NCI-H345 (cell line): ENCODE measurements at regions not wholly inside any gene's neighbourhood (a gene's known extent, or its start where the extent isn't known, plus 50 kb on each side); places are given as distances from the start of the nearest gene placed in this dataset.

ENCODE experiments used
- DNase-seq: peaks from one replicate; lab custom pipeline; 2025; lab: John Stamatoyannopoulos, UW

GRCh38 chrX:94041881-94042280, 367.9 kb downstream of the FAM133A start:
- no peak for DNase-seq

GRCh38 chrX:94045724-94046123, 371.7 kb downstream of the FAM133A start:
- DNase-seq: no peak

- no peak for DNase-seq
Measured at GRCh38 chrX:94051926-94052325, 377.9 kb downstream of the FAM133A start.

DNA sequence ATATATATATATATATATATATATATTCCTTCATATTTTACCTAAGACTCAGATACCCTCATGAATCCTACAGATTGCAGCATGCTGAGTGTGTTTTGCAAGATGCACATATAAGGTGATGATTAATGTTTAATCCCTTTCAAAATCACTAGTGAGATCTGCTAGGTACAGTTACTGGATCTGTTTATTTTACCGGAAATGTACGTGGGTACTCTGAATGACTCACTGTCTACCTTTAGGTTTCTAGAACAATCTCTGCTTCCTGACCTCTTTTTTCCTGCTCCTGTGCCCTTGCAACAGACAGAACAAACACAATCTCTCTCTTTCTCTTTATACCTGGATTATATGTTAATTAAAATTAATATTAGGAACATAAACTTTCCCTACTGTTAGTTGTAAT, 379.6 kb downstream of the FAM133A start:
- DNase-seq: no peak

GRCh38 chrX:94057385-94057784, 383.4 kb downstream of the FAM133A start:
- no peak for DNase-seq

DNA sequence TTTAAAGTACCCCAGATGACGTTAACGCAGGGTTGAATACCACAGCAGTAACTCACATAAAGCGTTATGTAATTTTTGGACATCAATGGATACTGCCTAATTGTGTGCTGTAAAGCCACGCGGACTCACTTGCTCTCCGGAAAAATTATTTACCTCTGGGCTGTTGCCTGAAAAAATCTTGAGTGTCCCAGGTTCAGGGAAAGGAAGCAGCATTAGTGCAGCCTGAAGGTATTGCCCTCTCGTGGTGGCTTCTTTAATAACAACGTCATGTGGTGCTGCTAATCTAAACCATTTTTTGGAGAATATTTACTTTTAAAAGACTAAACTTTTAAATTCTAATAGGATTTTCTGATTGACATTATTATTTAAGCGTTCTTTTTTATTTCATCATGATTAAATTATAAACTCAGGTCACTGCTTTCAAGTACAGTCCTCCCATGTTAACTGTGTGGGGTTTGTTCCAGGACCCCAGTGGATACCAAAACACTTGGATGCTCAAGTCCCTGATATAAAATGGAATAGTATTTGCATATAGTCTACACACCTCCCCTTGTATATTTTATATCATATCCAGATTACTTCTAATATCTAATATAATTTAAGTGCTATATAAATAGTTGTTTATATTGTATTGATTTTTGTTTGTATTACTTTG, 384.8 kb downstream of the FAM133A start:
- DNase-seq: peak; percentile 17

- DNase-seq: no peak
Measured at GRCh38 chrX:94065091-94065490, 391.1 kb downstream of the FAM133A start.

DNA sequence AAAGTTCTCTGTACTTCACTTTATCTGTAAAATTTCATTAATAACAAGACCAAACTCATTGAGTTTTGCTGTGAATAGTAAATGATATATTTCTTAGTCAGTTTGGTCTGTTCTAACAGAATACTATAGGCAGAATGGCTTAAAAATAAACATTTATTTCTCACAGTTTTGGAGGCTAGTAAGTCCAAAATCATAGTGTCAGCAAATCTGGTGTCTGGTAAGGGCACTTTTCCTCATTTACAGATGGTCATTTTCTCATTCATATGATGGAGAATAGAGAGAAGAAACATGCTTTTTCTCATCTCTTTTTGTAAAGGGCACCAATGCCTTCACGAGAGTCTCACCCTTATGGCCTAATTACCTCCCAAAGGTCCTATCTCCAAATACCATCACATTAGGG, 415.1 kb downstream of the FAM133A start:
- no peak for DNase-seq

- no peak for DNase-seq
Measured at GRCh38 chrX:94097868-94098267, 423.9 kb downstream of the FAM133A start.

DNA sequence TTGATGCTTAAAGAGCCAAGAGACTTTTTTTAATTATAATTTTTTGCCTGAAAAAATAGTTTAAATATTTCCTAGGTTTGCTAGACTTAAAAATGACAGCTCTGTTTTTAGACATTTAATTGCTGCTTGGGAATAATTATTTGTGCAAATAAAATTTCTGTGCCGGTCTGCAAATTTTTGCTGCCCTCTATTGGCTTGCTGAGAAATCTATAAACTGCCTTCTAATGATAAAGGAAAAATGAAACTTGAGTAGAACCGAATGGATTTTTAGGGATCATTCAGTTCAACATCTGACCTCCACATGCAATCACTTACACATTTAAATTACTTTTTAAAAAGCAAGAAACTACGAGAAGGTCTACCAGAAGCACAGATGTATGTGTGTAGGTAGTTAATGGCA, 434.0 kb downstream of the FAM133A start:
- DNase-seq: no peak

- no peak for DNase-seq
Measured at GRCh38 chrX:94114362-94114761, 440.4 kb downstream of the FAM133A start.

GRCh38 chrX:94121799-94122198, 447.8 kb downstream of the FAM133A start:
- no peak for DNase-seq

- DNase-seq: no peak
Measured at GRCh38 chrX:94123062-94123461, 449.1 kb downstream of the FAM133A start.

DNA sequence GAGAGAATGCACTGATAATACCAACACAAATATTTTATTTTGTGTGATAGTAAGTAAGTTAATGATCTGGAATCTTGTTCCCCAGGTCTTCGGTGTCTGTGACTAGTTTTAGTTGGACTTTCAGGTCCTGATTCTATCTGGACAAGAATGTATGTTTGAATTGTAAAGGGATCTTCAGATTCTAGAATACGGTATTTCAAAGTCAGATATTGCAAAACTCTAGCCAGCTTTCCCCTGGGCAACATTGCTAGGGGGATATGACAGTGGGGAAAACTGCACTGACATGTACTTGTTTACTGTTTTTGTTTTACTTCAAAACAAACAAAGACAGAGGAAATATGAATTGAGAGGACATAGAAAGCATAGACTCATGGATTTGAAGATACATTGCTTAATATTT, 489.0 kb downstream of the FAM133A start:
- DNase-seq: no peak

- DNase-seq: no peak
Measured at GRCh38 chrX:94178145-94178788, 504.3 kb downstream of the FAM133A start.

- DNase-seq: no peak
Measured at GRCh38 chrX:94204524-94204923, 530.5 kb downstream of the FAM133A start.

GRCh38 chrX:94216738-94217137, 542.7 kb downstream of the FAM133A start:
- DNase-seq: no peak

DNA sequence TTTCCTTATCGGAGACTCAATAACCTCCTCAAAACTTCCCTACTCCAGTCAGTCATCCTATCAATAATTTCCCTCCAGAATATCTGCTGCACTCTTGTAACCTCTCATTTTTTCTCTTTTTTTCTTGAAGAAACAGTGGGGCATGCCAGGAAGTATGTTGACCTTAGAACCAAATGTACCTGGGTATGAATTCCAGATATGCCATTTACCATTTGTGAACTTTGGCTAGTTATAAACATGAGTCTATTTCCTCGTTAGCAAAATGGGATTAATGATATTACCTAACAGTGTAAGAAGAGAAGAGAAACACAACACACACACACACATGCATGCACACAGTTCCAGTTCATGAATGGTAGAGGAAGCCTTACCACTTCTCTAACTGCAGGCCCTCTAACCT, 578.2 kb downstream of the FAM133A start:
- DNase-seq: no peak

- DNase-seq: no peak
Measured at GRCh38 chrX:94256396-94256795, 582.4 kb downstream of the FAM133A start.

- DNase-seq: no peak
Measured at GRCh38 chrX:94265323-94265722, 591.3 kb downstream of the FAM133A start.

DNA sequence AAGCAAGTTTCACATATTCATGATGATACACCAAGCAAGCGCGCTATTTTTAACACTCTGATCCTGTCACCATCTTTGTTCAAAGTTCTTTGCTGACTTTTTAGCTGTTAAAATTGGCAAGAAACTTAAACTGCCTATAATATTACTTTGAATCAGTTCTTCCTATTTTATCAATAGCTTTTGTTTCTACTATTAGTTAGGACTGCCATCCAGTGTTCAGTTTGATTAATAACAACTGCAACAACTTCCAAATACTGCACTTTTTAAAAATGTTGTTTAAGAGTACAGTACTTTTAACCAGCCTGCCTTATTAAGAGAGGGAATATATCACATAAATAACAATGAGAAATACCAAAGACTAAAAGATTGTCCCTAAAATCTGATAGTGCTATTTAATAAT, 614.3 kb downstream of the FAM133A start:
- no peak for DNase-seq

DNA sequence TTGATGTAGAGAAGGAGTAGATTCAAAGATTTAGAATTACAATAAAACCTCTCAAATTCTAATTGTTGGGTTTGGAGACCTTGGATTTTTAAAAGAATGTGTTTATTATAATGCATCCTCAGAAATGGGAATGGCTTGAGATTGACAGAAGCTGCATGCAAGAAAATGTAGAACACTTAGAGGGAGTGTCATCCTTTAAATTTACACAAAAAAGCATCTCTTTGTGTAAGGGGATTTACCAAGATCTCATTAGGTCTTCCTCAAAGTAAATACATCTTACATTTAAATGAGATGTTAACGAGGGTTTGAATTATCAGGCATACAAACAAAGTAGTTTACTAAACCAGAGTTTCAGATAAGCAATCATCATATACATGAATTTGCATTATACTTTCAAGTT, 615.0 kb downstream of the FAM133A start:
- no peak for DNase-seq

DNA sequence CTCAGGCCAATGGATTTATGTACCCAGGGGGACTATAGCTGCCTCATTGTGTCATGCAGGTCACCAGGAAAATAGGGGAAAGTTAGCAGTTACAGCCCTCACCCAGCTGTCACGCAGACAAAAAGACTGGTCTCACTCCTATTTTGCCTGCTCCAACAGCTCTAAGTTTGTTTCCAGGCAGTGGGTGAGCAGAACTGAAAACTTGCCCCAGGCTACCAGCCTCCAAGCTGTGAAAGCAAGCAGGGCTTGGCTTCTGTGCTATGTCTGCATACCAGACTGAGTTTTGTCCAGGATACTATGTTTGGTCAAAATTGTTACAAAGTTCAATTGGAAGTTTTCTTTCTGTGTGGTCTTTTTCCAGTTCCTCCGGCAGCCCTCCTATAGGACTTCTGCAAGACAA, 628.4 kb downstream of the FAM133A start:
- DNase-seq: no peak

DNA sequence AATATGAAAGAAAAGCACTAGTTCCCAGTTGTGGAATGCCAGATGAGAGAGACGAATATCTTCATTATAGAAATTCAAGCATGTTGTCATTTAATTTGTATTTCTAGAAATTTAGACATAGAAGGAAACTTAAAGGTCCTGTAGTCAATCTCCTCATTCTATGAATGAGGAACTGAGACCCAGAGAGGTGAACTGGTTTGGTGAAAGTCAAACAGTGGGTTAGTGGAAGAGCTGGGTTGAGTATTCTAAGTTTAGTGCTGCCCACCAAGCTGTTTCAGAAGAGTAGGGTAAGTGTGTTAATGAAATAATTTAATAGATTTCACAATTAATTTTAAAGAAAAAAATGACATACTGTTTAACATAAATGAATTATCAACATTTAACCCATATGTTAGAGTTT, 655.2 kb downstream of the FAM133A start:
- DNase-seq: no peak
